Right cardiac atrium (tissue), 5 donors: ENCODE measurements at regions not wholly inside any gene's neighbourhood (a gene's known extent, or its start where the extent isn't known, plus 50 kb on each side); places are given as distances from the start of the nearest gene placed in this dataset.
"Not testable (repeated sequence)": the region's sequence is repeated elsewhere in the genome, so short reads cannot be mapped to it uniquely, and the experiment has no call there.

Experiments
- ATAC-seq, 2 donors: fragments of 200-7000 bp; cut with Tn5 transposase; one replicate each; pipeline versions ENCODE4 v1.8.0 to v1.9.1; 2020; ENCODE audit warnings: moderate library complexity in 2 of 2, mild to moderate bottlenecking in 1 of 2
- DNase-seq, 3 donors: peaks; one replicate each; pipeline ENCODE4 v3.0.0-alpha.2; 2020
- H3K27ac ChIP-seq: one replicate; pipeline ENCODE4 v1.5.1; 2013; ENCODE audit warnings: mild to moderate bottlenecking, low read length, control low read depth, moderate library complexity
- H3K27me3 ChIP-seq: one replicate; pipeline ENCODE4 v1.6.1; 2013; ENCODE audit not compliant: control insufficient read depth, insufficient read depth
- H3K4me1 ChIP-seq: one replicate; pipeline ENCODE4 v1.6.1; 2013; ENCODE audit warnings: low read length; ENCODE audit not compliant: control insufficient read depth, insufficient read depth
- H3K4me3 ChIP-seq: one replicate; pipeline ENCODE4 v1.5.1; 2013; ENCODE audit warnings: low read length, control low read depth
- H3K9me3 ChIP-seq: one replicate; pipeline ENCODE4 v1.6.1; 2013; ENCODE audit warnings: low read length; ENCODE audit not compliant: control insufficient read depth
- WGBS: extraction: QIAGEN DNeasy Blood & Tissue Kit; methylation state at CpG from one replicate; pipeline ENCODE4 v1.1.7; 2013; 5-methylcytosine and 5-hydroxymethylcytosine counted together
- intact Hi-C, 4 donors: fragments of 100-400 bp; cut with DNase I; formaldehyde crosslinking; loops; one replicate each; pipeline versions ENCODE4 v1.11.0 to v1.14.0; 2022 to 2023
- donor health status: healthy with polysubstance abuse.
- donor health status: DM: no; HTN: yes; CAD: no.
- donor health status: DM: no; HTN: no; CAD: no.
- donor health status: DM: no; HTN: yes; CAD: no; lungs with severe emphysema.
- donor health status: DM: yes; HTN: yes; CAD: no.

DNA sequence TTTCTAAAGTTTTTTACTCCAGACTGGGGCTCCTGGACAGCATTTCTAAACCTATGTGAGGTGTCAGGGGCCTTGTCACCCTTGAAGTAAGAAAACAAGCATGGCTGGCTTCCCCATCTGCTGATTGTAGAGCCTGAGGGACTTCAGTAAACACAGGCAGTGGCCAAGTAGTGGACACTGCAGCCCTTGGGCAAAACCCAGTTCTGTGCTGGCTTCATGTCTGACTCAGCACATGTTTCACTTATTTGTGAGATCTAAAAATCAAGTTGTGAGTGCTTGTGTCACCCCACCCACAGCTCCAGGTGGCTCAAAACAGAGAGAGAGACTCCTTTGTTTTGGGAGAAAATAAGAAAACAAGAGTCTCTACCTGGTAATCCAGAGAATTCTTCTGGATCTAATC is 660.3 kb upstream of the VRK2 start:
- intact Hi-C loops: no loop called here
- Histone ChIP-seq H3K27me3 (no peaks in the 10 kb centered on the region), H3K27ac (no peak overlapping the region), H3K4me3 (no peak overlapping the region), H3K9me3 (no peaks in the 10 kb centered on the region), H3K4me1 (no peaks in the 10 kb centered on the region)
- DNase-seq (no peak), ATAC-seq (no peak)

DNA sequence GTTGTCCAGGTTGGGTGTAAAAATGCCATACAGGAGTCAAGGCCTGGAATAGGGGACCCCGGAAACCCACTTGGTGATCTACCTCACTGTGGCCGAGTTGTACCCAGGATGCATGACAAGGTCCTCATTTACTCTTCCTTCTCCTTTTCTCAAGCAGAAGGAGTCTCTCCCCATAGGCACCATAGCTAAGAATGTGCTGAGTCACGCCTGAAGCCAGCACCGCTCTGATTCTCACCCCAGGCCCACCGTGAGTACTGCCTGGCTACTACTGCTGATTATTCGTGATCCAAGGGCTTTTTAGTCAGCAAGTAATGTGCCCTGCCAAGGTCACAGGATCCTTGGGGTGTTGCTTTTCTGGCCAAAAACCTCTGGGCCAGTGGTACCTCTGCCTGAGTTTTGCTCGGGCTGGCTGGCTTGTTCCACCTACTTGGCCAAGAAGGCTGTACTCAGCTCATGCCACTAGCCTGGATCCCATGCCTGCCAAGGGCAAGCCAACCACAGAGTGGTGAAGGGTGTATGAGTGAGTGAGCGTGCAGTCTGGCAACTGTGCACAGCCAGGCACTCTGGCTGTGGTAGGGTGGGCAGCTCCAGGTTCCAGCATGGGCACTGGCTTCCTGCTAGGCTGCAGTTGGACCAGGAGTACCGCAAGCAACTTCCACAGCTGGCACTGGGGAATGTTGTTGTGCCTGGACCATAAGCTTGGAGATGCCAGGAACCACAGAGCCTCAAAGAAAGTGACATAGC is 650.1 kb upstream of the VRK2 start:
- Histone ChIP-seq H3K4me3 (no peak overlapping the region), H3K4me1 (no peaks in the 10 kb centered on the region), H3K27ac (no peak overlapping the region), H3K9me3 (no peaks in the 10 kb centered on the region), H3K27me3 (no peaks in the 10 kb centered on the region)
- DNase-seq (no peak), ATAC-seq (no peak)
- intact Hi-C loops: no loop called here
- 86% methylated on average over 9 of the region's 9 CpGs for WGBS

- Histone ChIP-seq H3K4me3 (no peak overlapping the region), H3K9me3 (no peaks in the 10 kb centered on the region), H3K27ac (no peak overlapping the region), H3K4me1 (no peaks in the 10 kb centered on the region), H3K27me3 (no peaks in the 10 kb centered on the region)
- intact Hi-C loops: no loop called here
- 90% methylated on average over 20 of the region's 20 CpGs for WGBS
- ATAC-seq (no peak), DNase-seq (no peak)
Observed at GRCh38 chr2:57397550-57398360, 648.9 kb upstream of the VRK2 start.

- intact Hi-C loops: no loop called here
- H3K27ac ChIP-seq: no peak overlapping the region
- H3K27me3 ChIP-seq: no peaks in the 10 kb centered on the region
- DNase-seq (no peak), ATAC-seq (no peak)
- H3K4me1 ChIP-seq: no peaks in the 10 kb centered on the region
- WGBS: 97% methylated on average over 5 of the region's 5 CpGs
- H3K9me3 ChIP-seq: no peaks in the 10 kb centered on the region
- no peak overlapping the region for H3K4me3 ChIP-seq
Observed at GRCh38 chr2:57399057-57399456, 647.5 kb upstream of the VRK2 start.

- intact Hi-C loops: no loop called here
- 54% methylated on average over 2 of the region's 2 CpGs for WGBS
- Histone ChIP-seq H3K9me3 (no peaks in the 10 kb centered on the region), H3K4me3 (no peak overlapping the region), H3K27ac (no peak overlapping the region), H3K4me1 (no peaks in the 10 kb centered on the region), H3K27me3 (no peaks in the 10 kb centered on the region)
- ATAC-seq: no peak
- DNase-seq: no peak
Observed at GRCh38 chr2:57402096-57402495, 644.5 kb upstream of the VRK2 start.

GRCh38 chr2:57402755-57403154 is 643.9 kb upstream of the VRK2 start:
- no peaks in the 10 kb centered on the region for H3K27me3 ChIP-seq
- intact Hi-C loops: no loop called here
- no peaks in the 10 kb centered on the region for H3K9me3 ChIP-seq
- no peak overlapping the region for H3K27ac ChIP-seq
- no peak for DNase-seq
- no peak for ATAC-seq
- no peak overlapping the region for H3K4me3 ChIP-seq
- 33% methylated on average over 1 of the region's 1 CpG for WGBS
- no peaks in the 10 kb centered on the region for H3K4me1 ChIP-seq

- Histone ChIP-seq H3K4me1 (no peaks in the 10 kb centered on the region), H3K9me3 (no peaks in the 10 kb centered on the region), H3K27ac (no peak overlapping the region), H3K27me3 (no peaks in the 10 kb centered on the region), H3K4me3 (no peak overlapping the region)
- 63% methylated on average over 1 of the region's 1 CpG for WGBS
- no peak for DNase-seq
- intact Hi-C loops: no loop called here
- no peak for ATAC-seq
Observed at GRCh38 chr2:57407772-57408201, 638.8 kb upstream of the VRK2 start.

- Histone ChIP-seq H3K4me1 (no peaks in the 10 kb centered on the region), H3K4me3 (no peak overlapping the region), H3K27ac (no peak overlapping the region), H3K9me3 (no peaks in the 10 kb centered on the region), H3K27me3 (no peaks in the 10 kb centered on the region)
- intact Hi-C loops: no loop called here
- no peak for DNase-seq
- WGBS: 90% methylated on average over 1 of the region's 1 CpG
- no peak for ATAC-seq
Observed at GRCh38 chr2:57408587-57408986, 638.0 kb upstream of the VRK2 start.

DNA sequence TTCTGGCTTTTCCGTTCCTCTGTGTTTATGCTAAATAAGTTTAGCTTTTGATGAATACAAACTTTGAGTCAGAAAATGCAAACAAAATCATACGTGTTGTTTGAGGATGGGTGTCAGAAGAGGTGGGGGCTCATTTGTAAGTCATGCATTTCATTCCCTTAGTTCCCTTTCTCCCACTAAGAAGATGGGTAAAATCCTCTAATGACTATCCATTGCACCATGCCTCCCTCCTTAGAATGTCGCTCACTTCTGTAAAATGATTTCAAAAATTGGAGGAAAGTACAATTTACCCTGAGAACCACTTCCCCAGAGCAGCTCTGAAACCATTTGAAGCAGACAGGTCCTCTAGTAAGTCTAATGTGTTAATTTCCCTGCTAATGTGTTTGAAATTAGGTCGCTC is 629.6 kb upstream of the VRK2 start:
- no peaks in the 10 kb centered on the region for H3K27me3 ChIP-seq
- no peak for DNase-seq
- no peaks in the 10 kb centered on the region for H3K9me3 ChIP-seq
- 80% methylated on average over 4 of the region's 4 CpGs for WGBS
- H3K4me1 ChIP-seq: no peaks in the 10 kb centered on the region
- intact Hi-C loops: no loop called here
- H3K4me3 ChIP-seq: no peak overlapping the region
- no peak overlapping the region for H3K27ac ChIP-seq
- ATAC-seq: no peak

- H3K27me3 ChIP-seq, H3K4me1 ChIP-seq, H3K27ac ChIP-seq, H3K9me3 ChIP-seq, ATAC-seq, intact Hi-C loops, H3K4me3 ChIP-seq: not testable (repeated sequence)
- peak in 1 of 3 donors; percentile 5 for DNase-seq
- WGBS: 83% methylated on average over 14 of the region's 14 CpGs
Observed at GRCh38 chr2:57418859-57419346, 627.7 kb upstream of the VRK2 start.

DNA sequence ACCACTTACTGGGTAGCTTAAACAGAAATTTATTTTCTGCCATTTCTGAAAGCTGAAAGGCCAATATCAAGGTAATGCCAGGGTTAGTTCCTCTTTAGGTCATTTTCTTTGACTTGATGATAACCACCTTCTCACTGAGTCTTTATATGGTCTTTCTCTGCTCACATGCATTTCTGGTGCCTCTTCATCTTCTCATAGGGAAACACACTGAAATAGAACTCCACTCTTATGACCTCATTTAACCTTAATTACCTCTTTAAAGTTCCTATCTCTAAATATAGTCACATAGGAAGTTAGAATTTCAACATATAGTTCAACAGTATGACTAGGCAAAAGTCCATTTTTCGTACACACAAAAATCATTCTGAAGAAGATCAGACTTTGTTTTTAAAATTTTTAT is 616.8 kb upstream of the VRK2 start:
- no peak overlapping the region for H3K27ac ChIP-seq
- H3K4me1 ChIP-seq: no peaks in the 10 kb centered on the region
- no peaks in the 10 kb centered on the region for H3K27me3 ChIP-seq
- intact Hi-C loops: no loop called here
- no peaks in the 10 kb centered on the region for H3K9me3 ChIP-seq
- no peak overlapping the region for H3K4me3 ChIP-seq
- 40% methylated on average over 1 of the region's 1 CpG for WGBS
- ATAC-seq (no peak), DNase-seq (no peak)
